Activated CD4-positive, CD25-positive, alpha-beta regulatory T cell treated with anti-CD3 and anti-CD28 coated beads, Interleukin-2, amount 50 U/mL, for 72 hours (primary cell): ENCODE measurements at regions not wholly inside any gene's neighbourhood (a gene's known extent, or its start where the extent isn't known, plus 50 kb on each side); places are given as distances from the start of the nearest gene placed in this dataset.

Experiments
- DNase-seq: peaks from one replicate; pipeline ENCODE4 v3.0.0; 2021

GRCh38 chr16:6916946-6917345, 415.7 kb upstream of the RBFOX1 start:
- no peak for DNase-seq

DNA sequence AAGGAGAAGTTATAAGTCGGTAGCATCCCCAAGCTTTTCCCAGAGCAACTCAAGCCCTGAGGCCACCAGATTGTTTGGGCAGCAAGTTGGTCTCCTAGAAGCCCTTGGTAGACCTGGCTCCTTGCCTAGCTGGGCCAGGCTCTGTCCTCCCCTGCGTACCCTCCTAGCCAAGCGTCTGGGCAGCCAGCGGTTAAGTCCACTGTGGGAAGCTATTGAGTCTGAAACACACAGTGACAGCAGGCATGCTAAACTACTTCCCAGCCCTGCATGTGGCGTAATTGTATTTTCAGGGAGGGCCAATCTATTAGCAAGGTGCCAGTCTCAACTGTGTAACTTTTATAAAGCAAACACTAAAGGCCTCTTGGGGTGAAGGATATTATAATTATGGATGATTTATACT, 419.1 kb upstream of the RBFOX1 start:
- DNase-seq = no peak

GRCh38 chr16:6910301-6910700, 422.3 kb upstream of the RBFOX1 start:
- no peak for DNase-seq

DNA sequence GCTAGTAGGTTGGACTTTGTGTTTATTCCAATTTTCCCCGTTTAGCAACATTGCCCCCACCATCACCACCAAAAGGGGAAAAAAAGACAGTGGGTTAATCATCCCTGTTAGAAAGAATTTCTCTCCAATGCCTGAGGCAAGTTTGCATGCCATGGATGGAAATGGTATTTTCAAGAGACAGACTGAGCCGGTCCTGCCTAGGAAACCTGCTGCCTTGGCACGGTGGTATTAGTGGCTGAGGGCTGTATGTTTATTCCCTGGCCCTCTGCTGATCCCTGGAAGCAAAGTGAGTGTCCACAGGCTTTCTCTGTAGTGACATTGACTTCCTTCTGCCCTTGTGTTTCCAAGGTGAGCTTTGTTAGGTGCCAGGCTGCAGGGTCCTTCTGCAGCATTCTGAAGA, 427.0 kb upstream of the RBFOX1 start:
- no peak for DNase-seq

DNA sequence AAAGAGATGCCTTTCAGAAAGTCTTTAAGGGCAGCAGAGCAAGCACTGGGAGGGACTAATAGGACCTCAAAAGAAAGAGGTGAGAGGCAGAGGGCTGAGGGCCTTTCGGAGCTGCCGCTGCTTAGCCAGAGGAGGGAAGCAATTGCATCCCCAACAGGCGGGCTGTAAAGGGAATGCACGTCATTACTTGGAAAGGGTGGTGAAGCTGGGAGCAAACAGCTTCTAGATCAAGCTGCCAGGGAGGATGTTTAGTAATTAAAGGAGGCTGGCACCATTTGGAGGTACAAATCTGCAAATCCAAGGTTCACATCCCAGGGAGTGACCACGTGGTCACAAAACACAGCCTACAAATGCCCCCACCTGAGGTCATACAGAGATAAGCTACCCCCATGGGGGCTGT, 429.0 kb upstream of the RBFOX1 start:
- DNase-seq = no peak

GRCh38 chr16:6898896-6899295, 433.7 kb upstream of the RBFOX1 start:
- DNase-seq = no peak

GRCh38 chr16:6897876-6898485, 434.7 kb upstream of the RBFOX1 start:
- DNase-seq = no peak

DNA sequence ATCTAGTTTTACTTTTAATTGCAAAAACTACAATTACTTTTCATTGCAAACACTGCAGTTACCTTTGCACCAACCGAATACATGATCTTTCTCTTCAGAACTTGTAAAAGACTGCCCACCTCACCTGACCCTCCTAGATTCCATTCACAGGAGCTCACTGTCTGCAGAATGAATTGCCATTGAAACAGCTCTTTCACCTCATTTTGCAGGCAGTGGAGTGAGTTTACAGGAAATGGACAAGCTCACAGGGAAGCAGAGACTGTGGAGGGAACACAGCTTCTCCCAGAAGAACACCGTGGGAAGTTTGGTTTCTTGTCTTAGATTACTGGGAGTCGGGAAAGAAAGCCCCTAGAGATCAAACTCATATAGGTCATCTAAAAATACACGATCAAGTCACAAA, 439.7 kb upstream of the RBFOX1 start:
- DNase-seq = no peak

GRCh38 chr16:6891496-6891895, 441.1 kb upstream of the RBFOX1 start:
- DNase-seq = no peak

DNA sequence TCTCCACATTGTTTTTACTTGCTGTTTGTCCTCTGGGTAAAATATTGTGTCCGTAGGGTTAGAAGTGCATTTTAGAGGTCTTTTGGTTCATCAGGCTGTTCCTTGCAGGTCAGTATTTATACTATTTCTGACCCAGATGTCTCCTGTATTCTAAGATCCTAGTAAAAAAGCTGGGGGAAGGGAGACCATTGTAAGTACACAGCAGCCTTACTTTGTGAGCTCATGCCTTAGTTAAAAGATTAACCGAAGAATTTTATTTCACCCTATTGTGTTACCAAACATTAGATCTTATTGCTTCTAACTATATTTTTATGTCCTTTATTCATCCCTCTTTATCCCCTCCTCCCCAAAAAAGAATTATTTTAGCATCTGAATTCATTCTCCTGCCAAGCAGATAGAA, 444.1 kb upstream of the RBFOX1 start:
- DNase-seq = no peak

DNA sequence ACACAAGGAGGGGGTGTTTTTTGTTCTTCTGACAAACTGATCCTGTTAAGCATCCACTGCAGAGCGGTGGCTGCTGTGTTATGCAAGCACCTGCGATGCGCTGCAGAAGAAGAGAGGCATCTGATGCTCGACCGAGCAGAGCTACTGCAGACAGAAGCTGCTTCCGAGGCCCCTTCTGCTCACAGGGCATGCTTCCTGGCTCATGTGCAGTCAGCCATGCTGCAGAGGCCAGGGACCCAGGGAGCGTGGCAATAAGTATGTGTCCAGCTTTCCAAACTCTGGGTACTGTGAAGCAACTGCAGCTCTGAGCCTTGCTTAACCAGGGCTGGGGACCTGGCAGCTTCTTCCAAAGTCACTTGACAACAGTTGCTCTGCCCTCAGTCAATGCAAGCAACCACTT, 448.6 kb upstream of the RBFOX1 start:
- DNase-seq = no peak

GRCh38 chr16:6880263-6880662, 452.4 kb upstream of the RBFOX1 start:
- DNase-seq = no peak

DNA sequence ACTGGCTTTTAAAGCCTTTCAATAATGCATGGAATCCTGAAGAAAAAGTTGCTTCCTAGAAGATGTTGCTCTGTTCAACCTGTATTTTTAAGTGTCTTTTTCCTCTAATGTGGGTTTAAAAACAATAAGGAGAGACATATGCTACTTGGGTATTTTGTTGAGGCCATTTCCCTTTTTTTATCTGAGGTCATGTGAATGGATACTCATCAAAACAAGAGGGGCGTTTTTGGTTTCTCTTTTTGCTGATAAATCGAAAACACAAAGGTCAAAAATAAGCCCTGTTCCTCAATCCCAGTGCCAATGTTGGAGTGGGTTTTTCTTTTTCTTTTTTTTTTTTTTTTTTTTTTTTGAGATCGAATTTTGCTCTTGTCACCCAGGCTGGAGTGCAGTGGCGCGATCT, 468.0 kb upstream of the RBFOX1 start:
- DNase-seq = no peak

DNA sequence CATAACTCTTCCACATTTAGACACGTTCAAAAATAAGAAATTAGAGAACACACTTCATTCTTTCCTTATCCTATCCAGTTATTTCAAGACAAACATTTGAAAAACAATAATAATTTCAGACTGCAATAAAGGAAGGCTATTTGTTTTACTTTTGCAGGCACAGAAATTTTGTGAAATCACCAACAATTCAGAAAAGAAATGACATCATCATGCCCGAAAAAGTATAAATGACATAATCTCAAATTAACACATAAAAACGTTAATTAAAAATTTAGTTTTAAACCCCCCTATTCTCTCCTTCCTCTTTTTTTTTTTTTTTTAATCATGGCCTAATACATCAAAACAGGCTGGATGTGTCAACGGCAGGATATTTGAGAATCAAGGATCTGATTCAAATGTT, 468.4 kb upstream of the RBFOX1 start:
- DNase-seq = no peak

- no peak for DNase-seq
These were observed 469.5 kb upstream of the RBFOX1 start for GRCh38 chr16:6863135-6863534.

- DNase-seq = no peak
These were observed 470.7 kb upstream of the RBFOX1 start for GRCh38 chr16:6861815-6862477.

- no peak for DNase-seq
These were observed 471.4 kb upstream of the RBFOX1 start for GRCh38 chr16:6861135-6861814.

DNA sequence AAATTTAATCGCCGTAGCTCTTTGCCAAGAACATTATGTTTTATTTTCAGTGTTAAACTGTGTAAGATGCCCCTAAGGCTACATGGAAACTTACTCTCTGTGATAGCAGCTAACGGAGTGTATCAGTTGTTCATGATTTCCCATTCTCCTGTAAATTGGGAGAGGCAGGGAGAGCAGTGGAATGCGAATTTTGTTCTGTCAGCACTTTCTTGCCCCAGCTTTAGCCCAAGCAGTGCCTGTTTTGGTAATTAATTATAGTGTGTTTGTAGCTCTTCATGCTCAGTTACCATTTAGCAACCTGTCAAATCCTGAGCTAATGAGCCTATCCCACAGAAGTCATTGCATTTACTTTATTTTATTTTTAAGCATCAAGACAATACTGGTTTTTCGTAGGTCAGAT, 475.1 kb upstream of the RBFOX1 start:
- no peak for DNase-seq

- no peak for DNase-seq
These were observed 476.1 kb upstream of the RBFOX1 start for GRCh38 chr16:6856578-6856977.

DNA sequence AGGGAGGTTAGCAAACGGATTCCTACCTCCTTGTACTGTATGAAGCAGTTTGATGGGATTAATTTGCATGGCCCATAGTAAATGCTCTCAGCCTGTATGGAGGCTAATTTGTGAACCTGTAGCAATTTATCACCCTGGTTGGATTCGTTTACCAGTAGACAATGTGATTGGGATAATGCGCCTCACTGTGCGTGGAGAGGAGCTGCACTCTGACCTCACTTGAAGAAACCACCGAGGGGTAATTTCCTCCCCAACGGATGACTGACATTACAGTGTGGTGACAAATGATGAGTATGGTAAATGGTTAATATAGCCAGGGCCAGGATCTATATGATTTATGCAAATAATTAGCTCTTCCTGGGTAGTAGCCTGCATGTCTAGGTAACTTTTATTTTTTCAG, 479.1 kb upstream of the RBFOX1 start:
- DNase-seq = no peak

DNA sequence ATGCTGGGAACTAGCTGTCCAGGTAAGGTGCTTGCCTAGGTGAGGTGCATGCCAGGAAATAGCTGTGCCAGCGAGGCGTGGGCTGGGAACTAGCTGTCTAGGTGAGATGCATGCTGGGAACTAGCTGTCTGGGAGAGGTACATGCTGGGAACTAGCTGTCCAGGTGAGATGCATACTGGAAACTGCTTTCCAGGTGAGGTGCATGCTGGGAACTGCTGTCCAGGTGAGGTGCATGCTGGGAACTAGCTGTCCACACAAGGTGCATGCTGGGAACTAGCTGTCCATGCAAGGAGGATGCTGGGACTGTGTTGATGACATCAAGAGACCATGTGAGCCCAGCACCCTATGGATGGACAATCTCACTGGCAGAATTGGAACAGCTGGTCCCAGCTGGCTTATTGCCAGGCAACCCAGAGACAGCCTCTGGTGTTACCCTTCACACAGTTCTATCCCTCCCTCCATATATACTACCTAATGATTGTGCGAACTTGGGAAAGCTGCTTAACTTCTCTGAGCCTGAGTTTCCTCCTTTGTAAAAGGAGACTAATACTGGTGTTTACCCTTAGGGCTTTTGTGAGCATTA, 479.9 kb upstream of the RBFOX1 start:
- no peak for DNase-seq

DNA sequence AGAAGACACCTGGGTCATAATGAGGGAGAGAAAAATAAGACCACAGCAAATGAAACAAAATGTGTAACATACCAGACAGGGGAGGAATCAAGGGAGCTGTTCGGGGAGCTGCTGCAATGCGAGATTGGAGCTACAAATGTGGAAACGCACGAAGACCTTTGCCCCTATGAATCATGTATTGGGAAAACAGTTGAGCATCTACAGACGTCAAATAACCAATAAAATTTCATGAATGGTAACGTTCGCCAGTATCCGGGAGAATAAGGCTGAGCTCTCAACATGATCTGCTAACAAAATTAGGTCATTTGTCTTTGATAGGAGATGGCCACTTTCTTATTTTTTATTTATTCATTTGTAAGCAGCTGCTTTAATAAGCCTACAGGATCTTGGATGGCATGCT, 486.2 kb upstream of the RBFOX1 start:
- no peak for DNase-seq

GRCh38 chr16:6841392-6841791, 491.3 kb upstream of the RBFOX1 start:
- DNase-seq = no peak

- no peak for DNase-seq
These were observed 494.9 kb upstream of the RBFOX1 start for GRCh38 chr16:6837722-6838121.
